Fibroblast of gingiva (primary cell): ENCODE measurements at regions not wholly inside any gene's neighbourhood (a gene's known extent, or its start where the extent isn't known, plus 50 kb on each side); places are given as distances from the start of the nearest gene placed in this dataset.

Experiments used
- DNase-seq: peaks from one replicate; pipeline ENCODE4 v3.0.0-alpha.2; 2011; ENCODE audit warnings: low read depth

- peak; percentile 18 for DNase-seq
Measured at GRCh38 chr6:81861281-81861680, 108.8 kb upstream of the TENT5A start.

- DNase-seq: peak; percentile 21
Measured at GRCh38 chr6:81859884-81860283, 107.4 kb upstream of the TENT5A start.

- DNase-seq: no peak
Measured at GRCh38 chr6:81857812-81858211, 105.3 kb upstream of the TENT5A start.

GRCh38 chr6:81856872-81857271 is 104.4 kb upstream of the TENT5A start:
- no peak for DNase-seq

GRCh38 chr6:81854474-81854873 is 102.0 kb upstream of the TENT5A start:
- DNase-seq: no peak

- no peak for DNase-seq
Measured at GRCh38 chr6:81853975-81854374, 101.5 kb upstream of the TENT5A start.

GRCh38 chr6:81849248-81849647 is 96.8 kb upstream of the TENT5A start:
- DNase-seq: no peak

GRCh38 chr6:81847866-81848265 is 95.4 kb upstream of the TENT5A start:
- no peak for DNase-seq

GRCh38 chr6:81844686-81845085 is 92.2 kb upstream of the TENT5A start:
- peak; percentile 14 for DNase-seq

- no peak for DNase-seq
Measured at GRCh38 chr6:81843302-81843701, 90.8 kb upstream of the TENT5A start.

GRCh38 chr6:81842254-81842653 is 89.8 kb upstream of the TENT5A start:
- peak; percentile 15 for DNase-seq

GRCh38 chr6:81838724-81839426 is 86.4 kb upstream of the TENT5A start:
- DNase-seq: peak; percentile 10

- no peak for DNase-seq
Measured at GRCh38 chr6:81838031-81838430, 85.5 kb upstream of the TENT5A start.

- DNase-seq: peak; percentile 88
Measured at GRCh38 chr6:81834141-81834681, 81.7 kb upstream of the TENT5A start.

GRCh38 chr6:81832304-81832703 is 79.8 kb upstream of the TENT5A start:
- no peak for DNase-seq

GRCh38 chr6:81831274-81831673 is 78.8 kb upstream of the TENT5A start:
- DNase-seq: no peak

GRCh38 chr6:81826784-81827183 is 74.3 kb upstream of the TENT5A start:
- DNase-seq: no peak

GRCh38 chr6:81822568-81822967 is 70.1 kb upstream of the TENT5A start:
- DNase-seq: no peak

GRCh38 chr6:81821449-81821848 is 69.0 kb upstream of the TENT5A start:
- DNase-seq: no peak

- no peak for DNase-seq
Measured at GRCh38 chr6:81820980-81821379, 68.5 kb upstream of the TENT5A start.

GRCh38 chr6:81820422-81820821 is 67.9 kb upstream of the TENT5A start:
- DNase-seq: no peak

- no peak for DNase-seq
Measured at GRCh38 chr6:81819767-81820166, 67.3 kb upstream of the TENT5A start.

GRCh38 chr6:81818901-81819361 is 66.5 kb upstream of the TENT5A start:
- peak; percentile 14 for DNase-seq

GRCh38 chr6:81816380-81816779 is 63.9 kb upstream of the TENT5A start:
- no peak for DNase-seq
